ENCODE measurements at regions not wholly inside any gene's neighbourhood (a gene's known extent, or its start where the extent isn't known, plus 50 kb on each side); places are given as distances from the start of the nearest gene placed in this dataset.

- intact Hi-C loops (cut with DNase I) = no loop called here
Observed at GRCh38 chr19:32172566-32173160, 172.7 kb upstream of the ZNF507 start.

GRCh38 chr19:32173836-32174235 lies 171.6 kb upstream of the ZNF507 start:
- no peak for FAIRE-seq
- H3K27me3 ChIP-seq (ENCODE audit: control insufficient read depth, insufficient read depth, low read length) = no peaks in the 10 kb centered on the region
- intact Hi-C loops (cut with DNase I) = no loop called here
- no peaks in the 10 kb centered on the region for H3K36me3 ChIP-seq (ENCODE audit: control insufficient read depth in 2 of 3, insufficient read depth in 3 of 3, low read length in 3 of 3)
- no peak overlapping the region for H3K9ac ChIP-seq (ENCODE audit: low read length in 3 of 3)
- H3K4me1 ChIP-seq (ENCODE audit: control insufficient read depth in 2 of 3, insufficient read depth in 2 of 3, low read depth in 1 of 3, low read length in 3 of 3) = no peaks in the 10 kb centered on the region
- no peak overlapping the region for H3K27ac ChIP-seq (ENCODE audit: low read depth in 2 of 2, low read length in 2 of 2)
- H3K9me3 ChIP-seq (ENCODE audit: control insufficient read depth in 2 of 3, insufficient read depth in 1 of 3, low read length in 3 of 3) = no peaks in the 10 kb centered on the region
- no peak for TF ChIP-seq CTCF (IDR thresholded peaks at IDR 0.05; ENCODE audit: borderline replicate concordance, extremely low read depth, insufficient read depth)
- no peak overlapping the region for H3K4me3 ChIP-seq (ENCODE audit: low read length in 3 of 3)
- DNase-seq = no peak

More at GRCh38 chr19:32172566-32173160, 172.7 kb upstream of the ZNF507 start:
- DNase-seq (peak in 2 of 5 donors; percentile 10 to 15), FAIRE-seq (no peak)
- no peak overlapping the region for H3K27ac ChIP-seq (ENCODE audit: low read depth in 2 of 2, low read length in 2 of 2)
- H3K4me3 ChIP-seq (ENCODE audit: low read length in 3 of 3) = no peak overlapping the region
- no peaks in the 10 kb centered on the region for H3K4me1 ChIP-seq (ENCODE audit: control insufficient read depth in 2 of 3, insufficient read depth in 2 of 3, low read depth in 1 of 3, low read length in 3 of 3)
- H3K27me3 ChIP-seq (ENCODE audit: control insufficient read depth, insufficient read depth, low read length) = no peaks in the 10 kb centered on the region
- no peak for TF ChIP-seq CTCF (IDR thresholded peaks at IDR 0.05; ENCODE audit: borderline replicate concordance, extremely low read depth, insufficient read depth)
- no peaks in the 10 kb centered on the region for H3K36me3 ChIP-seq (ENCODE audit: control insufficient read depth in 2 of 3, insufficient read depth in 3 of 3, low read length in 3 of 3)
- no peak overlapping the region for H3K9ac ChIP-seq (ENCODE audit: low read length in 3 of 3)
- H3K9me3 ChIP-seq (ENCODE audit: control insufficient read depth in 2 of 3, insufficient read depth in 1 of 3, low read length in 3 of 3) = no peaks in the 10 kb centered on the region

DNA sequence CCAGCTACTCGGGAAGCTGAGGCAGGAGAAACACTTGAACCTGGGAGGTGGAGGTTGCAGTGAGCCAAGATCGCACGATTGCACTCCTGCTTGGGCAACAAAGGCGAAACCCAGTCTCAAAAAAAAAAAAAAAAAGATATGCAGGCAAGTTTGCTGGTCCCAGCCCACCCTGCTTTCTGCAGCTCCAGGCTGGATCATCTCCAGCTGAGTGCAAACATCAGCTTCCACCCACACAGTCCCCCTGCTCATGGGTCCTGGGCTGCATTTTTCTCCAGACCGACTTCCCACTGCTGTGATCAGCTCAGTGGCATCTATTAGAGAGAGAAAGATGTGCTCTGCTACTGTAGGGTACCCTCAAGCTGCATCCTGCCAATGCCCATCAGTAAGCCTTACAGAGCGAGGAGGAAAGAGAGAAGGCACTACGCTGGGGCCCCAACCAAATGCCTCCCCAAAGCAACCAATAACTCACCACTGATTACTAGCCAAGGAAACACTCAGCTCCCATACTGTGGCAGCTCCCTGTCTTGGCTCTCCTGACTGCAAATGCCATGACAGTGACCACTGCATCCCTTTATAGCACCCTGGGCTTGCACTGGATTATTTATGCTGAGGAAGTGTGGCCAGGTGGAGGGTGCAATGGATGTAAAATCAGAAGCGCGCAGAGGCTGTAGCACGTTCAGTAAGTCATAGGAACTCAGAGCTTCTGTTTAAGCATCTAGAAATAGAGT lies 170.9 kb upstream of the ZNF507 start:
- peak in 1 of 5 donors; percentile 16 for DNase-seq
- no peak overlapping the region for H3K9ac ChIP-seq (ENCODE audit: low read length in 3 of 3)
- no peaks in the 10 kb centered on the region for H3K27me3 ChIP-seq (ENCODE audit: control insufficient read depth, insufficient read depth, low read length)
- H3K4me3 ChIP-seq (ENCODE audit: low read length in 3 of 3) = no peak overlapping the region
- no peaks in the 10 kb centered on the region for H3K36me3 ChIP-seq (ENCODE audit: control insufficient read depth in 2 of 3, insufficient read depth in 3 of 3, low read length in 3 of 3)
- no peaks in the 10 kb centered on the region for H3K9me3 ChIP-seq (ENCODE audit: control insufficient read depth in 2 of 3, insufficient read depth in 1 of 3, low read length in 3 of 3)
- H3K27ac ChIP-seq (ENCODE audit: low read depth in 2 of 2, low read length in 2 of 2) = no peak overlapping the region
- no peak for TF ChIP-seq CTCF (IDR thresholded peaks at IDR 0.05; ENCODE audit: borderline replicate concordance, extremely low read depth, insufficient read depth)
- intact Hi-C loops (cut with DNase I) = no loop called here
- no peak for FAIRE-seq
- H3K4me1 ChIP-seq (ENCODE audit: control insufficient read depth in 2 of 3, insufficient read depth in 2 of 3, low read depth in 1 of 3, low read length in 3 of 3) = no peaks in the 10 kb centered on the region

Data from kidney (tissue), 13 donors.